Islet of Langerhans (tissue), 1 donor: ENCODE measurements at regions not wholly inside any gene's neighbourhood (a gene's known extent, or its start where the extent isn't known, plus 50 kb on each side); places are given as distances from the start of the nearest gene placed in this dataset.

Experiments
- FAIRE-seq: peaks from one replicate; lab custom pipeline; 2011; peaks lifted over from hg19 to GRCh38; lab: Jason Lieb, UNC

GRCh38 chr2:39514825-39515224 is 77.7 kb upstream of the MAP4K3 start:
- no peak for FAIRE-seq

DNA sequence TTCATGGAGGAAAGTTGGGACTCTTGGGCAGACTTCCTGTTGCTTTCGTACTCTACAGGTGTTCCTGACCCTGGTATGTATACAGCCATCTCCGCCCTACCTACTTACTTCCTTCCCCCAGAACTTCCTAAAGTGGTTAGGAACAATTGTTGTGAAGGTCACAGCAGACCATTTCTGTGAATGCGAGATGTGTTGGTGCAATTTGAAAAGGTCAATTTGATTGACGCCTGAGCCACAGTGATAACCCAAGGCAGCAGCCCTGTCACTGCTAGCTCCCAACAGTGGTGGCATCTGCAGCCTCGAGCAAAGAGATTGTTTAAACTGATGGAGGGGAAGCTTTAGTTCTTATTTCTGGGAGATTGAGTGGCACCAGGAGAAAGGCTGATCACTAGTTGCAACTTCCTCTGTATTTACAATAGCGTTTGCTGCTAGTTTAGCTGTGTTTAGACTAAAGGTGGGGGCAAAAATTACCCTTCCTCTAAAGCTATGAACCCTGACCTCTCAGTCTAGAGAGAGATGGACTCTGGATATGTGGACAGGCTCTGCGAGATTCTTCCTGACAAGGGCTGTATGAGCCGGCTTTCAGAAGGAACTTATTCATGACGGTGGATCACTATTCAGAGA is 78.3 kb upstream of the MAP4K3 start:
- FAIRE-seq: no peak

- FAIRE-seq: no peak
Observed at GRCh38 chr2:39515897-39516346, 78.8 kb upstream of the MAP4K3 start.

DNA sequence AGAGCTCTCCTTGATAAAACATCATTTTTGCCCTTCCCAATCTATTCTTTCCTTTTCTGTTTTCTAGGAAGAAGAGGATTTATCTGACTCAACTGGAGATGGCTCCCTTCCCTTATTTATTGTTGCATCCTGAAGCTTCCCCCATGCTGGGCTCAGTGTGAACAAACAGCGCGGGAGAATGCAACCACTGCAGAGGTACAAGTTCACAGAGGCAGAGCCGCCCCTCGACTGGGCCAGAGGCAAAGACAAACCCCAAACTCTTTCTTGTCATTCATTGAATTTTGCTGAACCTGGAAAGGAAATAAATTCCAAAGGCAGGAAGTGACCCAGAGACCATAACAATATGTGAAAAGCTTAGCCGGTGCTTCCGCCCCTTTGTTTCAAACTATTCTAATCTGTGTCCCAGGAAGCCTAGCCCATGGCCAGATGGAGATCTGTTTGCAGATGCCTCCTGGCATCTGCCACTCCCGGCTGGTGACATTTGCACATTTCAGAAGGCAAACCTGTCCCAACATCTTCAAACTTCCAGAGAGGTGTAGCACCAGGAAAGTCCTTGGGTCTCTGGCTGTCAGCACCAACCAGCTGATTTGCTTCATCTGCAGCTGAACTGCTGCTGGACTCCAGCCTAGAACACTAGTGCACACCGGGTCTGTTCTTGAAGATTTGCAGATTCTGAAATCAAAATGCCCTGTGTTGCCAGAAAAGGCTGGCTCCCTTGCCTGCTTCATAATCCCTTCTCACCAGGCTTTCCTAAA is 79.4 kb upstream of the MAP4K3 start:
- FAIRE-seq: no peak

- no peak for FAIRE-seq
Observed at GRCh38 chr2:39517102-39517436, 80.0 kb upstream of the MAP4K3 start.

GRCh38 chr2:39517622-39518021 is 80.5 kb upstream of the MAP4K3 start:
- no peak for FAIRE-seq

GRCh38 chr2:39519886-39520285 is 82.8 kb upstream of the MAP4K3 start:
- no peak for FAIRE-seq

DNA sequence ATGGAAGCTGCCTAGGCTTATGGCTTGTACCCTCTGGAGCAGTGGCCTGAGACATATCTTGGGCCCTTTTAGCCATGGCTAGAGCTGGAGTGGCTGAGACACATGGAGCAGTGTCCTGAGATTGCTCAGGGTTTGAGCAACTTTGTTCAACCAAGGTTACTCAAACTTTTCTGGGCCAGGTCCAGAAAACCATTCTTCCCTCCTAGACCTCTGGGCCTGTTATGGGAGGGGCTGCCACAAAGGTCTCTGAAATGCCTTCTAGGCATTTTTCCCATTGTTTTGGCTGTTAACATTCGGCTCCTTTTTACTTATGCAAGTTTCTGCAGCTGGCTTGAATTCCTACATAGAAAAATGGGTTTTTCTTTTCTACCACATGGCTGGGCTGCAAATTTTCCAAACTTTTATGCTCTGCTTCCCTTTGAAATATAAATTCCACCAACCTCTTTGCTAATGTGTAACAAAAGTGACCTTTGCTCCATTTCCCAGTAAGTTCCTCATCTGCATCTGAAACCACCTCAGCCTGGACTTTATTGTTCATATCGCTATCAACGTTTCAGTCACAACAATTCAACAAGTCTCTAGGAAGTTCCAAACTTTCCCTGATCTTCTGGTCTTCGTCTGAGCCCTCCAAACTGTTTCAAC is 84.9 kb upstream of the MAP4K3 start:
- FAIRE-seq: no peak

DNA sequence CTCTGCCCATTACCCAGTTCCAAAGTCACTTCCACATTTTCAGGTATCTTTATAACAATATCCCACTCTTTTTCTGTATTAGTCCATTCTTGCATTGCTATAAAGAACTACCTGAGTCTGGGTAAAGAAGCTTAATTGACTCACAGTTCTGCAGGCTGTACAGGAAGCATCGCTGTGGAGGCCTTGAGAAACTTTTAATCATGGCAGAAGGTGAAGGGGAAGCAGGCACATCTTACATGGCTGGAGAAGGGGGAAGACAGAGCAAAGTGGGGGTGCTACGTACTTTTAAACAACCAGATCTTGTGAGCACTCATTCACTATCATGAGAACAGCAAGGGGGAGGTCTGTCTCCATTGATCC is 85.4 kb upstream of the MAP4K3 start:
- no peak for FAIRE-seq

GRCh38 chr2:39523308-39524044 is 86.4 kb upstream of the MAP4K3 start:
- no peak for FAIRE-seq

DNA sequence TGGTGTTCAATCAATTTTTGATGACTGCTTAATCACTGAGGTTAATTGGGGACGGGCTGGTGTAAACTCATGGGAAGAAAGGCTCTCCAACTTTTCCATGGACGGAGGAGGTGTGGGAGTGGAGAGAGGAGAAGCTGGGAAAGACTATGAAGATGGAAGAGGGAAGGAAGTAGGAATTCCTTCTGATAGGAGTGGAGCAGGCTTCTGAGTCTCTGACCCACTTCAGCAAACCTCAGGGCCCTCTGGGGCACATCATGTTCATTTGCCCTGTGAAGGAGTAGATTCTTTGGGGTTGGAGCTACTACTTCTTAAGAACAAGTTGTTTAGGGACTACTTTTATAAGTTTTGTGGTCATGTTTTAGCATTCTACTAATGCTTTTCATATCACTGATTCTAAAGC is 87.0 kb upstream of the MAP4K3 start:
- FAIRE-seq: no peak

GRCh38 chr2:39524756-39525635 is 87.9 kb upstream of the MAP4K3 start:
- no peak for FAIRE-seq

GRCh38 chr2:39525636-39526412 is 88.7 kb upstream of the MAP4K3 start:
- no peak for FAIRE-seq

DNA sequence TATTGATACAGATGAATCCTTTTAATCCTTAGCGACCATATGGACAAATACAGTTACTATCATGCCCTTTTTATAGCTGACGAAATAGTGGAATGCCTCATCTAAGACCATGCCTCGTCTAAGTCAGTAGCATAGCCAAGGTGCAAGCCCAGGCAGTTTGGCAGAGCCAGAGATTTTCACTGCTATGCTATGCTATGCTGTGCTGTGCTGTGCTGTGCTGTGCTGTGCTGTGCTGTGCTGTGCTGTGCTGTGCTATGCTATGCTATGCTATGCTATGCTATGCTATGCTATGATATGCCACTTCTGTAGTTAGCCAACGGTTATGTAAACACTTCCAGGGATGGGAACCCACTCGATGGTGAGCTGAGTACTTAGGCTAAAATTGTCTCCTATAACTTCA is 91.6 kb upstream of the MAP4K3 start:
- FAIRE-seq: no peak

GRCh38 chr2:39529836-39530235 is 92.8 kb upstream of the MAP4K3 start:
- no peak for FAIRE-seq

- no peak for FAIRE-seq
Observed at GRCh38 chr2:39530411-39530866, 93.4 kb upstream of the MAP4K3 start.

- FAIRE-seq: no peak
Observed at GRCh38 chr2:39531220-39531777, 94.2 kb upstream of the MAP4K3 start.

DNA sequence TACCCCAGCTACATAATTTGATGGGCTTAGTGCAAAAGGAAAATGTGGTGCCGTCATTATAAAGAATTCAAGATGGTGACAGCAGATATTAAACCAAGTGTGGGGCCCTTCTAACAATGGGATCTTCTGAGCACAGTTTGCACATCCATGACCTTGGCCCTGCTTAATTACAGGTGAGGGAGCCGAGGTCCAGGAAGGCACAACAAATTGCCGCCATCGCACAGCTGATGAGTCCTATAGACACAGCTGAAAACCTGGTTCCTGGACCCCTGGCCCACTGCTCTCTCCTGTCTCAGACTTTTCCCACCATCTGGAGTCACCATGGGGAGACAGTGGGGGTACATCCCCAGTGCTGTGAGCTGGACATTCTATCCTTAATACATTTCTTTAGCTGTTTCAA is 95.8 kb upstream of the MAP4K3 start:
- FAIRE-seq: no peak

- FAIRE-seq: no peak
Observed at GRCh38 chr2:39534095-39534711, 97.1 kb upstream of the MAP4K3 start.

- FAIRE-seq: no peak
Observed at GRCh38 chr2:39535636-39536185, 98.6 kb upstream of the MAP4K3 start.
